T-helper 1 cell treated with Interleukin-12 subunit alpha and Interleukin-12 subunit beta and Interleukin-4 antibody, amounts not matched to agents 30 ng/mL and 1 ng/mL, for 36 hours (primary cell): ENCODE measurements at regions not wholly inside any gene's neighbourhood (a gene's known extent, or its start where the extent isn't known, plus 50 kb on each side); places are given as distances from the start of the nearest gene placed in this dataset.
"Not testable (repeated sequence)": the region's sequence is repeated elsewhere in the genome, so short reads cannot be mapped to it uniquely, and the experiment has no call there.

ENCODE experiments used
- intact Hi-C: fragments of 100-400 bp; cut with micrococcal nuclease; formaldehyde crosslinking; loops from one replicate; pipeline ENCODE4 v1.15.1; 2024

DNA sequence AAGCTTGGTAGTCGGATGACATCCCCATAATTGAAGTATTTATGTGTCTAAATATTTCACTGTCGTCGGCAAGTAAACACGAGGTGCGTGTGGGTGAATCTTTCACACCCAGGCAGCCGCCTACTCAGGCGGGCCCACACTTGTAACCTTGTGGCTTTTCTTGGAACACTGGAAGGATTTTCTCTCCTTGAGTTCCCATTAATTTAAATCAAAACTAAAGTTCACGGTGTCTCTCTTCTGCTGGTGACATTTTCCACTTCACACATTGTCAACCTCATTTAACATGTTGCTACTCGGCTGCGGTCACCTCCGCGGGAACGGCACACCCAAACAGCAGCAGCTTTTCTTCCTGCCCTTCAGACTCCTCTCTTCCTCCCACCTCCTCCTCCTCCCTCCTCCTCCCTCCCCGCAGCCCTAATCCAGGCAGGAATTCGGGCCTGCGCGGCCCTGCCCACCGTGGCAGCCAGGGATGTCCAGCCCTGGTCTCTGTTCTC lies 336.6 kb downstream of the QKI start:
- intact Hi-C loops: loop anchor here (1.0 to 2.0 kb wide), 2 partner anchors 42 to 334 kb away; no protein-coding TSS in a partner anchor

DNA sequence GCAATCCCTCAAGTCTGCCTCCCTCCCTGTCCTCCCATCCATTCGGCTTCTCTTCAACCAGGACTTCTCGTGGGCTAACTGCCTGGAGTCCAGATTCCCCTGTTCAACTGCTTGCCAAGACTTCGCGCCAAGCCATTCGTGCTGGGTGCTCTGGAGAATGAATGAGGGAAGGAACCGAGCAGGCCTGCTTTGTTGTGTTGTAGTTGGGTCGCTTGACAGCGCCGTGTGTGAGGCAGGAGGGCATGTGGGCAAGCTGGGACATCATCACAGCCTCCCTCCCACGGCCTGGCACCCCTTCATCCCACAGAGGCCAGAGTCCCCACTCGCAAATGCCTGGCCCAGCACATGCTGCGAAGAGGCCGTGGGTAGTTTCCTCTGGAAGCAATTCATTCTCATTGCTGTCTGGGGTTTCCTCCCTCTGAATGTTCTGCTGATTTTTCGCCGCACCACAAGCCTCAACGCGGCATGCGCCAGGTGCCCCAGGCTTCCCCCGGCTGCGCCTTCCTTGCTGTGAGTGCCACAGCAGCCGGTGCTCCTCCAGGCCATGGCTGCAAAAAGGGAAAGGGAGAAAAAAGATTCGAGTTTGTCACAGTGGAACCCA lies 336.0 kb downstream of the QKI start:
- intact Hi-C loops: loop anchor here (1.0 to 2.0 kb wide), 2 partner anchors 43 to 334 kb away; no protein-coding TSS in a partner anchor

DNA sequence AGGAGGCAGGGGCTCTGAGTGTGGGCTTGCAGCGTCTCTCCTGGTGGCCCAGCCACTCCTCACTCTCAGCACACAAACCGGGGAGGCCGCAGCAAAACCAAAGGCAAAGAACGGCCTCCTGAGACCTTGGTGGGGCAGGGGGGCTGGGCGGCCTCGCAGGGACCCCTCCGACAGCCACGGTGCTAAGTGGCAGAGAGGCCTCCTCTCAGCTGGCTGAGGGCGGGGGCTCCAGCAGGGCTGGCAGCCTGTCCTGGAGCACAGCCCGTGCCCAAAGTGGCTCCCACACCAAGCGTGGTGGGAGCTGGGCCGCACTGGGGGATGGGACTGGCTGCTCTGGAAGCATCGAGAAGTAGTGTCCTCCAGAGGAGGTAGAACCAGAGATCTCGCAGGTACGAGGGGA lies 334.4 kb downstream of the QKI start:
- intact Hi-C loops: no loop called here

DNA sequence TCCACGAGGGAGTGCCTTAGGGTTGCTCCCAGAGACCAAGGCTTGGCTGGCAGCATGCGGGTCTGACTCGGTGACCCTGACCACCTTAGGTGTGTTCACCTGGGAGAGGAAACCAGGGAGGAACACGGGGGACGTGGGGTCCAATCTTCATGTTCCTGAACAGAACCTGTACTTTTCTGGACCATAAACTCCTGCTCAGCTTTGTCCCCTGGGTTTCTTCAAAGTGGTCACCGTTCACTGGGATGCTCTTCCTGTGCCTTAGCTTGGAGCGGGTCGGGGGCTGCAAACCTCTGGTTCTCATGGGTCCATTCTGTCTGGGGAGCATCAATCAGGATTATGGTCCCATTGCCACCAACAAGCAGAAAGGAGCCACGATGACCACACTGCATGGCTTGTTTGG lies 333.5 kb downstream of the QKI start:
- intact Hi-C loops: no loop called here

DNA sequence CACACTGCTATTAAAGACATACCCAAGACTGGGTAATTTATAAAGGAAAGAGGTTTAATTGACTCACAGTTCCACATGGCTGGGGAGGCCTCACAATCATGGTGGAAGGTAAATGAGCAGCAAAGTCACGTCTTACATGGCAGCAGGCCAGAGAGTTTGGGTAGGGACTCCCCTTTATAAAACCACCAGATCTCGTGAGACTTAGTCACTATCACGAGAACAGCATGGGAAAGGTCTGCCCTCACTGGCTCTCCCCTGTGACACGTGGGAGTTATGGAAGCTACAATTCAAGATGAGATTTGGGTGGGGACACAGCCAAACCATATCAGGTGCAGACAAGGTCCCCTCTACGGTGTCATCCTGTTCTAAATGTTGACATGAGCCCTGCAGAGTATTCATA lies 332.5 kb downstream of the QKI start:
- intact Hi-C loops: not testable (repeated sequence)

DNA sequence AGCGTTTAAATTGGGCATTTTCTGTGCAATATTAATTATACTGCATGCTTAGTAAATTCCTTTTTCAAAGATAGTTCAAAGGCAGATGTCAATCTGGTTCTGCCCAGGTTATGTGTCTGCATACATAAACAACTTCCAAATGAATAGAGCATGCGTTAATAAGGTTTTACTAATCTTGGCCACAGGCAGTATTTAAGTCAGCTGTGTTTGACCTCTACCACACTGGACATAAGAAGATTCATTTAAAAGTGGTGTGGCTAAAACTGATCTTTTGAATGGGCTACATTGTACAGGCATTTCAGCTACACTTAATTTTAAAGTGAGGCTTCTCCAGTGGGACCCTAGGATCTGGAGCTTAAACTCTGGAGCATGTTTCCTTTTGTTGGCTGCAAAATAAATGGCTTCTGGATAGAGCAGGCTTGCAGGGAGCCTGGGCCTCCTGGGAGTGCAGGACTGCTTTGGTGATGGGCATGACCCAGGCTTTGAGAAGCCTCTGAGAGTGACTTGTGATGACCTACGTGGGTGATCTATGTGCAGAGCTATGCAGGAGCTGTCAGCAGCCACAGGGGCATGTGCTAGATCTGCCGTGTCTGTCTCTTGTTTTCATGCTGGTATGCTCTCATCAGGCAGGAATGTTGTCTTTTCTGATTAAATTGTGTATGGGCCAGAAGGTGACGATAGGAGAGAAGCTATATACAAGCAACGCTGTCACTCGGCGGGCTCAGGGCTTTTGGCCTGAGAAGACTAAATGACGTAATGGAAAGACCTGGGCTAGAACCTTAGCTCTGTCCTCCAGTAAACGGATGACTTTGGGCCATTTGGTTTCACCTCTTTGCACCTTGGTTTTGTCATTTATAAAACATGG lies 331.2 kb downstream of the QKI start:
- intact Hi-C loops: no loop called here

DNA sequence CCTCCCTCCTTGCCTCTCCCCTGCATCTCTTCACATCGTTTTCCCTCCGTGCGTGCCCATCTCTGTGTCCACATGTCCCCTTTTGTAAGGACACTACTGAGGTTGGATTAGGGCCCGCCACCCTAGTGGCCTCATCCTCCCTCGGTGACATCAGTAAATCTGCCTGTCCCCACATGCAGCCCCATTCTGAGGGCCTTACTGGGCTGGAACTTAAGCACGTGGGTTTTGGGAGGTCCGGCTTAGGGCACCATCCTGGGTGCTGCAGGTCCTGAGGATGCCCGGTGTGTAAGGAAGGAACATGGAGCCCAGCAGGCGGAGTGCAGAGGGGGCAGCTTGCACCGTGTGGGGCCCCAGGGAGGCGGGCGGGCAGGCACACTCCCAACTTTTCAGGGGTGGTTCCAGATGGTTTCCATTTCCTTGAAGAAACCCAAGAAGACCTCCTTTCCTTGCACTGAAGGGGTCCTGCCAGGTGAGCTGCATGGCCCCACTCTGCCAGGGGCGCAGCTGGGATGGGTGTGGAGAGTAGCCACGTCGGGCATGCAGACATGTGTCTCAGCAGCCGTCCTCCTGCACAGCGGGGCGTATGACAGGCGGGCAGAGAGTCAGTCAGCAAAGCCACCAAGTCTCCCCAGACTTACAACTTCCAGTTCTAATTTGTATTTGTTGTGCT lies 329.9 kb downstream of the QKI start:
- intact Hi-C loops: no loop called here

DNA sequence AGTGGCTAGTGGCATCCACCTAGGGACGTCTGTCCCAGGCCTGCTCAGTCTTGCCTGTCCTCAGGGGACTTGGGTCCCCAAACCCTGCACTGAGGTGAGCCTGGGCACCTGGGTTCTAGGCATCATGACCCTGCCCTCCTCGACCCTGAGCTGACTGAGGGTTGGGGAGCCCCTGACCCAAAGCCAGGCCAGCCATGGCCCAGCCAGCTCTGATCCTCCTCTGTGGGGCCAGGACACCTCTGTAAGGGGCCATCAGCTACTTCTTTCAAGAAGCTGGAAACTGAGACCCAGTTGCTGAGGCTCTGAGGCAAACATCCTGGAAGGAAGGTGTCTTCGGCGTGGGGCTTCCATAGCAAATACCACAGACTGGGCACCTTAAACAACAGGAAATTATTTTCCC lies 329.3 kb downstream of the QKI start:
- intact Hi-C loops: no loop called here

DNA sequence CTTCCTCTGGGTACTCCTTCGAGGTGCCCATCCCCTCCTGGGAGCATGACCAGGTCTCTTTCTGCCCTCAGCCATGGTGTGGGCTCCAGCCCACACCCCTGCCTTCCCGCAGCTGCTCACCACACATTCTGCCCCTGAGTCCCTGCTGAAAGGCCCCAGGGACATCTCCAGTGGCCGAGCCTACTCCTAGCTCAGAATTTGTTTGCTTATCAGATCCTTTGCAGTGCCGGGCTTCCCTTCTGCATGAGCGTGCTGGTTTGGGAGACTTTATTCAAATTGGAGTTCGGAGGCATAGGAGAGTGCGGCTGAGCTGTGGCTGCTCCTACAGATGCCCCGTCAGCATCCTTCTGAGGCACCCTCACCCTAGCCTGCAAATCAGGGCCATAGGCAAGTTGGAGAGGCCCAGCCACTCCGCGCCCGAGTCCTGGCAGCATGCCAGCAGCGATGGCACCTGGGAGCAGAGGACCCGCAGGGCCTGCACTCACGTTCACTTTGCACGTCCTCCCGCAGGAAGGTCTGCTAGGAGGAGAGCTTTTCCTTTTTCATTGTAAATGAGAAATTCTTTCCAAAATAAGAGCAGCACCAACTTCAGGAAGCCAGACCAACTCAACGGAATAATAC lies 327.3 kb downstream of the QKI start:
- intact Hi-C loops: no loop called here

DNA sequence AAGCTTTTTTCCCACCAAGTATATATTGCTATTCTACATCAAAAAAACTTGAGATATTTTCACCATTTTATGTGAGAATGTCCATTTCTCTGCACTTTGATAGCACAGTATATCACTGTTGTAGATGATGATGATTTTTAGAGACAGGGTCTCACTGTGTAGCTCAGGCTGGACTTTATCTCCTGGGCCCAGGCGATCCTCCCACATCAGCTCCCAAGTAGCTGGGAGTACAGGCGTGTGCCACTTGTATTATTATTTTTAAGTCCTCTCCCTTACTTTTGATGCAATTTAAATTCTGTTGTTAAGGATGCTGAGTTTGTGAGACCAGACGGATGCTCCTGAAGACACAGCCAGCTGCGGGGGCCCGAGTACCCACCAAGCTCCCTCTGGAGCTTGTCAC lies 326.8 kb downstream of the QKI start:
- intact Hi-C loops: no loop called here

DNA sequence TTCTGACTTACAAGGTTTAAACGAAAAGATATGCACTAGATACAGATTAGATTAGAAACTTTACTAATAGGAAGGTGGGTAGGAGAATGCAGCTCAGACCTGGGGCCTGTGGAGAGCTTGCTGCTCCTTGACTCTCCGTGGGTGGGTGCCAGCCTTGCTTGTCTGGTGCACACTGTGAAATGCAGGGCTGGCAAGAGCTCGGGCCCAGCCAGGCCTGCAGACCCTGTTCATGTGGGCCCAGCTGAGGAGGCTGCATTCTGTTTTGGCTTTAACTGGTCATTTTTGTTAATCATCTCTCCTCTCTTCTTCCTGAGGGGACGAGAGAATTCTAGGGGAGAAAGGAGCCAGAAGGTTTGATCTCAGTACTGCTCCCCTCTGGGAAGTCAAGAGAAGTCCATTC lies 325.4 kb downstream of the QKI start:
- intact Hi-C loops: no loop called here

DNA sequence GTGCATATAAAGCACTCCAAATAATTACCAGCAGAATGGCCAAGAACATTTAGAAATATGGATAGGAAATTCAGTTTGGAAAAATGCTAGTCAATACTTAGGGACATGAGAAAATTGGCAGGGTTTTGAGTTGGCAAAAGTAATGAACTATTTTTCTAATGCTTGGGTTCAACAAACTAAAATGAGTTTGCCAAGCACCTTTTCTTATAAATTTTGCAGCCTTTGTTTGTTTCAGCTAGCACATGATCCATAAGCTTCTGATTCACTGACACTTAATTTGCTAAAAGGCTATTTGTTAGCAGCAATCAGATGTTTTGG lies 324.8 kb downstream of the QKI start:
- intact Hi-C loops: no loop called here

DNA sequence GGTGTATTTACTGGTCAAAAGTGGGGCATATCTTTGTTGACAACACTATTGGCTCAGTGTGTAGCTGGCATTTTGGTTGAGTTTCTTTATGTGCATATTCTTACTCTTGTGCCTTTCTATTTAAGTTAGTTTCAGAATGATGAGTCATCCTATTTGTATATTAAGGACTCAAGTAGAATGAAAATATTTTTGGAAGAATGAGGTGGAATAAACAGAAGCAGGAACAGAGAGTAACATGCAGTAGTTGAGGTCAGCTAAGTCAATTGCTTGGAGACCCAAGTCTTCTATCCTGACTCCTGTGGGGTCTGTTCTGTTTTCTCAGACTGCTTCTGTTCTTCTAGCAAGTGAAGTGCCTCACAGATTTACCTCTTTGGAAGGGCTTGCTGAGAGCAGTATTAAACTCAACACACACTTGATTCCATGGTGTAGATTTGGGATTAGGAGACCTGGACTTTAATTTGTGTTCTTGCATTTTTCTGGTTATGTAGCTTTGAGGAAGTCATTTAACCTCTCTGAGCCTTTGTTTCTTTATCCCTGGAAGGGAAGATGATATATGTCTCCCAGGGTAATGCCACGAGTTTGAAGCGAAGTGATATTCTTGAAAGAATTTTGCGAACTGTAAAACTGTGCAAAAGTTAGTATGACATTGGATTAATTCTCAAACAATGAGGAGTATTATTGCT lies 324.3 kb downstream of the QKI start:
- intact Hi-C loops: no loop called here

DNA sequence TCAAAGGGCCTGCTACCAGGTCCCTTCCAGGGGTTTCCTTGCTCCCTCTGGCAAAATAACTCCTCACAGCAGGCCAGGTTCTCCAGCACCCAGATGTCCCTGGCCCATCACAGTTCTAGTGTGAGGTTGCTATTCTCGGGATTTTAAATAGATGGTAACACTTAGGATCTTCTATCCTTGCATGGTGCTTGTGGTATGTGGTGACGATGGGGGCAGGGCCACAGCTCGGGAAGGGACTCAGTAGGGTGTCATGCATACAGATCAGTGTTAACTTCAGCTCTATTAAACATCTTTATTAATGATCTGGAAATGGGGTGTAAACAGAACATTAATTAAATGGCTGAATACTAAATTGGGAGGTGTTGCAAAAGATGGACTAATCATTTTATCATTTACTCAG lies 323.8 kb downstream of the QKI start:
- intact Hi-C loops: no loop called here

DNA sequence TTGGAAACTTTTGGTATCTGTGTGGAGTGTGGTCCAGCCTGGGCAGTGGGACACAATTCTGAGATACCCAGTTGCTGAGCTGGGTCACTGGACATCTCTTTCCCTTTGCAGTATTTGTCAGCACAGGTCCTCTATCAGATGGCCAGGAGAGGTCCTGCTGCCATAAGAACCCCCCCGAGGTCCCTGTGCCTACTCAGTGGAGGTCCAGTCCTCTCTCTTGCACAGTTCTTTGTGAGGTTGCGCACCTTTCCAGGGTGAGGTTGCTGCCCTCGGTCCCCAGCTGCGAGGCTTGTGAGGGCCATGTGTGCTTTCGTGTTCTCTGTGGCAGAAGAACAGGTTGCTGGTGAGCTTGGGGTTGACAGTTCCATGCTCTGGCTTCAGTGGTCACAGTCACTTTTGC lies 320.6 kb downstream of the QKI start:
- intact Hi-C loops: no loop called here

DNA sequence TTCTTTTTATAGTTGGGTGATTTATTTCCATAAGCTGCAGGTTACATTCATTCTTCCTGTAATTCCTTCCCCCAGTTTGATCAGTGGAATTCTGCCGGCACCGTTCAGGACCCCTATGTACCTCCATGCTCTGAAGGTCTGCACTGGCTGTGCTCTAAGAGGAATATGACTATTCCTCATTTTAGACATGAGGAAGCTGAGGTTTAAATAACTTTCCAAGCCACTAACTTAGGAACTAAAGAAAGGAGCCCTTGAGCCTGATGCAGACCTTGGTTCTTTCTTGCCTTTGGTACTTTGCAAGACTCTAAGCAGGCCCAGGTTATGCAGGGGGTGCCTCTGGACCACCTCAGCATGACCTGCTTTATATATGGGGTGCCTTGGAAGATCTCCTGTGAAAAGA lies 318.5 kb downstream of the QKI start:
- intact Hi-C loops: no loop called here

DNA sequence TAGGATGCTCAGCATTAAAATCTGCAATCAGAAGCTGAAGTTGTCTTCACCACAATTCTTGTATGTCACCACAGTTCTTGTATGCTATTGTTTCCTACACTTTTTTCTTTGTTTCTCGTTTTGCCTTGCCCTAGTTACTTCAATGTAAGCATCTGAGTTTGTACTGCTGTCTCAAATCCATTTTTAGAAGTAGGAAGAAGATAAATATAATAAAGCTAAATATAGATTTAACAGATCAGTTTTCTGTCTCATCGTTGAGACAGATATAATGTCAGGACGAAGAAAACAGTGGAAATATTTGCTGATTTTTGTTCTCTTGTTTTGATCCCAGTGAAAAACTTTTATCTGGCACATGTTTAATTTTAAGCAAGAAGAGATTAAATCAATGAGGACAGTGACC lies 318.0 kb downstream of the QKI start:
- intact Hi-C loops: no loop called here

DNA sequence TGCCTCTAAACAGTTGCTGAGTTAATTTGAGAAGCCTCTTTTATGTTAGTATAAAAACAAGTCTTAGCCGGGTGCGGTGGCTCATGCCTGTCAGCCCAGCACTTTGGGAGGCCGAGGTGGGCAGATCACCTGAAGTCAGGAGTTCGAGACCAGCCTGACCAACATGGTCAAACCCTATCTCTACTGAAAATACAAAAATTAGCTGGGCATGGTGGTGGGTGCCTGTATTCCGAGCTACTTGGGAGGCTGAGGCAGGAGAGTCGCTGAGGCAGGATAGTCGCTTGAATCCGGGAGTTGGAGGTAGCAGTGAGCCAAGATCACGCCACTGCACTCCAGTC lies 317.5 kb downstream of the QKI start:
- intact Hi-C loops: not testable (repeated sequence)

DNA sequence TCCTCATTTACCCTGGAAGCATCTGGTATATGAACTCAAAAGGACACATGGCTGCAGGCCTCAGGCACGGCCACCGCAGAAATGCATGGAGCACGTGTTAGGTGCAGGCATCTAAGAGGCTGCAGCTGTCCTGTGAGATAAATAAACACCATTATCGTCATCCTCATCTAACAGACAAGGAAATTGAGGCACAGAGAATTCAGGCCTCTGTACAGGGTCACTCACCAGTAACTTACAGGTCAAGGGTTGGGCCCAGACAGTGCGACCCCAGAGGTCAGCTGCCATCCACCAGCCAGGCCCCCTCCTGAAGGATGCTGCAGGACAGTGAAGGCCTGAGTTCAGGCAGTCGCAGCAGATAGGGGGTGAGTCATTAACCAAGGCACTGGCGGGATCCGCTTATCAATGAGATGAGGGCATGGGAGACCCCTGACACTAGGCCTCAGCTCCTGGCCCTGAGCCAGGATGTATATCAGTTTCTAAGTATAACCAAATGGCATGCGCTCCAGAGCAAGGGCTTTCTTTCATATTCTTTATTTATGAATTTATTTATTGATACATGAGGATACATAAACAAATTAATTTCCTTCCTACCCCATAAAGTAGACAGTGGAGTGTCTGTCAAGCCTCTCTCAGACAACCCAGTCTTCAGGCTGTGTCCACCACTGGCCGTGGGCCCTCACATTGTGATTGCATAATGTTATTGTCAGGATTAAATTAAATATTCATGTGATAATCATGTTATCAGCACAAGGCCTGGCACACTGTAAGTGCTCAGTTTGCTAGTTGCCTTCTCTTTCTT lies 316.9 kb downstream of the QKI start:
- intact Hi-C loops: no loop called here
